ENCODE measurements at regions not wholly inside any gene's neighbourhood (a gene's known extent, or its start where the extent isn't known, plus 50 kb on each side); places are given as distances from the start of the nearest gene placed in this dataset.

- H3K4me3 ChIP-seq (ENCODE audit: low read depth, low read length): no peak overlapping the region
- TF ChIP-seq, protein P1, sequence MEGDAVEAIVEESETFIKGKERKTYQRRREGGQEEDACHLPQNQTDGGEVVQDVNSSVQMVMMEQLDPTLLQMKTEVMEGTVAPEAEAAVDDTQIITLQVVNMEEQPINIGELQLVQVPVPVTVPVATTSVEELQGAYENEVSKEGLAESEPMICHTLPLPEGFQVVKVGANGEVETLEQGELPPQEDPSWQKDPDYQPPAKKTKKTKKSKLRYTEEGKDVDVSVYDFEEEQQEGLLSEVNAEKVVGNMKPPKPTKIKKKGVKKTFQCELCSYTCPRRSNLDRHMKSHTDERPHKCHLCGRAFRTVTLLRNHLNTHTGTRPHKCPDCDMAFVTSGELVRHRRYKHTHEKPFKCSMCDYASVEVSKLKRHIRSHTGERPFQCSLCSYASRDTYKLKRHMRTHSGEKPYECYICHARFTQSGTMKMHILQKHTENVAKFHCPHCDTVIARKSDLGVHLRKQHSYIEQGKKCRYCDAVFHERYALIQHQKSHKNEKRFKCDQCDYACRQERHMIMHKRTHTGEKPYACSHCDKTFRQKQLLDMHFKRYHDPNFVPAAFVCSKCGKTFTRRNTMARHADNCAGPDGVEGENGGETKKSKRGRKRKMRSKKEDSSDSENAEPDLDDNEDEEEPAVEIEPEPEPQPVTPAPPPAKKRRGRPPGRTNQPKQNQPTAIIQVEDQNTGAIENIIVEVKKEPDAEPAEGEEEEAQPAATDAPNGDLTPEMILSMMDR (IDR thresholded peaks at IDR 0.05; ENCODE audit: insufficient read depth, low read length): no peak
- DNase-seq (ENCODE audit: low read depth): no peak
Measured at GRCh38 chr2:2575181-2575577, 244.1 kb upstream of the MYT1L start.

DNA sequence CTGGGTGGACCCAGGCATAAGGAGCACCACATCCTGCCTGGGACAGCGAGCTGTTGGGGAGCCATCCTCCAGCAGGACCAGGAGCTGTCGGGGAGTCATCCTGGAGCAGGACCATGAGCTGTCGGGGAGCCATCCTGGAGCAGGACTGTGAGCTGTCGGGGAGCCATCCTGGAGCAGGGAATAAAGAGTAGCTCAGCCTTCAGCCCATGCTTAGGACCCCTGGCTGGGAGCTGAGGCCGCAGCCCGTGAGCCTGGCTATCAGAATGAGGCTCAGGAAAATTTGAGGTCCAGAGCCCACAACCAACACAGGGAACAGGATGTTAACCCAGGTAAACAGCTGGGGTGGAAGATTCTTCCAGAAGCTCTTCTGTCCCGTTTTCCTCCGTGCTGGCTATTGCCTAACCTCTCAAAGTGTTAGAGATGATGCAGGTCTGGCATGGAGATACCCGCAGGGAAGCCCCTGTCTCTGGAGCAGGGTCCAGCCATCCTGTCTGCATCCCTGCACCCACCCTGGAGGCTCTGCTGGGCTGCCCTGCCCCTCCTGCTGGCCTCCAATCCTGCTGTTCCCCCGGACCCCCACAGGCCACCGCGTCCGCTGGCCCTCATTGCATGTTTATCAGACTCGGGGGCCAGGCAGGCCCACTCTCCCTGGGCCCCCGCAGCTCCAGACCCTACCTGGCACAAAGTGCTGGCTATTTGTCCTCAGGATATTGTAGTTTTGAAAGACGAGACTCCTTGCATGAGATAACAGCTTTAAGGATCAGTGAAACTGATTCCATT, 243.5 kb upstream of the MYT1L start:
- no peak for DNase-seq (ENCODE audit: low read depth)
- H3K4me3 ChIP-seq (ENCODE audit: low read depth, low read length): no peak overlapping the region
- TF ChIP-seq, protein P1 (IDR thresholded peaks at IDR 0.05; ENCODE audit: insufficient read depth, low read length): no peak

- no peak overlapping the region for H3K4me3 ChIP-seq (ENCODE audit: low read depth, low read length)
- TF ChIP-seq, protein P1 (IDR thresholded peaks at IDR 0.05; ENCODE audit: insufficient read depth, low read length): no peak
- DNase-seq (ENCODE audit: low read depth): peak; percentile 0
Measured at GRCh38 chr2:2573658-2574293, 242.7 kb upstream of the MYT1L start.

- TF ChIP-seq, protein P1 (IDR thresholded peaks at IDR 0.05; ENCODE audit: insufficient read depth, low read length): no peak
- DNase-seq (ENCODE audit: low read depth): no peak
- H3K4me3 ChIP-seq (ENCODE audit: low read depth, low read length): no peak overlapping the region
Measured at GRCh38 chr2:2573205-2573604, 242.1 kb upstream of the MYT1L start.

DNA sequence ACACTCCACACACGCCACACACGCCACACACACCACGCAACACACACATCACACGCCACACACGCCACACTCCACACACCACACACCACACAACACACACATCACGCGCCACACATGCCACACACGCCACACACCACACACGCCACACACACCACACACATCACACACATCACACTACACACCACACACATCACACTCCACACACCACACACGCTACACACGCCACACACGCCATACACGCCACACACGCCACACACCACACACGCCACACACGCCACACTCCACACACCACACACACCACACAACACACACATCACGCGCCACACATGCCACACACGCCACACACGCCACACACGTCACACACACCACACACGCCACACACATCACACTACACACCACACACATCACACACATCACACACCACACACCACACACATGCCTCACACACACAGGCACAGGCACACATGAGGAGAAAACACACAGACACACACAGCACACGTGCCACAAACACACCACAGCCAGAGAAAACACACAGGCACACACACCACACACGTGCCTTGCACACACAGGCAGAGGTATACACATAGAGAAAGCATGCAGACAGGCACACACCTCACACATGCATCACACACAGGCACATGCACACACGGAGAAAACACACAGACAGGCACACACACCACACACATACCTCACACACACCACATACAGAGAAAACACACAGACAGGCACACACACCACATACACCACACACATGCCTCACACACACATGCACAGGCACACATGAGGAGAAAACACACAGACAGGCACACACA, 241.5 kb upstream of the MYT1L start:
- TF ChIP-seq, protein P1 (IDR thresholded peaks at IDR 0.05; ENCODE audit: insufficient read depth, low read length): no peak
- no peak overlapping the region for H3K4me3 ChIP-seq (ENCODE audit: low read depth, low read length)
- no peak for DNase-seq (ENCODE audit: low read depth)

DNA sequence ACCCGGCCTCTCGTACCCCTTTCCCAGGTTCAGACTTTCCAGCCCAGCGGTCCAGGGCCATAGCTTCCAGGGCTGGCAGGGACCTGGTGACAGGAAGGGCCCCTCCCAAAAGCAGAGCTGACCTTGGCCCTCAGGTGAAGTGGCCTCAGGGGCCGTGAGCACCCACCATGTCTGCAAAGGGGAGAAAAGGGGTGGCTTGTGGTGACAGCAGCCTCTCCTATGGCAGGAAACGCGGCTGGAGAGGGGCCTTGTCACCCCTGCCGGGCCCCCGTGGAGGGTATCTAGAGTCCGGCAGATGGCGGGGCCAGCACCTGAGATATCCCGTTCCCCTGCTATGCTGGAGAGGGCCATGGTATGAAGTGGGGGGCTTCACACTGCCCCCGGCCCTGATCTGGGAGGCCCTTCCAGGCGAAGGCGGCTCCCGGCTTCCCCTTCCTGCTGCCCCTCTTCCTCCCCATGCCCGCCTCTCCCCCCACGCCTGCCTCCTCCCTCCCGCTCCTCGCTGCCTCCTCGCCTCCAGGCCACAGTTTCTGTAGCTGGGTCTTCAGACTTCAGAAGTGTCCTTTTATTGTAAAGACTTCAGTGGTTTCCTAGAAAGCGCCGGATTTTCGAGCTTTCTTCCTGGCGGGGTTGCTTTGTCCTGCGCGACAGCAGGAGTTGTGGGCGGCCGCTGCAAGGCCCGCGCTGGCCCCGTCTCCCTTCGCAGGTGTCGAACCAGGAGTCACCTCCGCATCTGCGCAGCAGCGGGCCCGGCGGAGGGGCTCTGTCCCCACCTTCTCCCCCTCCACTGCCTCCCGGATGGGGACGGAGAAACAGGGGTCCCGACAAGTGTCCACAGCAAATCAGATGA, 240.5 kb upstream of the MYT1L start:
- H3K4me3 ChIP-seq (ENCODE audit: low read depth, low read length): no peak overlapping the region
- DNase-seq (ENCODE audit: low read depth): no peak
- TF ChIP-seq, protein P1 (IDR thresholded peaks at IDR 0.05; ENCODE audit: insufficient read depth, low read length): no peak

All from fibroblast of the aortic adventitia (primary cell).